ENCODE measurements at regions not wholly inside any gene's neighbourhood (a gene's known extent, or its start where the extent isn't known, plus 50 kb on each side); places are given as distances from the start of the nearest gene placed in this dataset.

- Histone ChIP-seq H2AK5ac (ENCODE audit: insufficient read length, low read length) (no peak overlapping the region), H2BK12ac (ENCODE audit: insufficient read length, low read depth, low read length) (no peak overlapping the region), H3K56ac (ENCODE audit: insufficient read length, low read depth, low read length) (no peak overlapping the region), H4K5ac (ENCODE audit: insufficient read length, low read depth, low read length) (no peak overlapping the region), H4K8ac (replicated peaks; ENCODE audit: insufficient read length, low read depth, low read length) (no peak overlapping the region), H4K91ac (ENCODE audit: insufficient read length, low read depth, low read length) (no peak overlapping the region), H3K79me2 (ENCODE audit: insufficient read depth, low read length) (no peaks in the 10 kb centered on the region), H3K18ac (ENCODE audit: insufficient read length, low read depth, low read length) (no peak overlapping the region), H3K4me2 (ENCODE audit: insufficient read depth, insufficient read length, low read length) (no peak overlapping the region), H4K20me1 (ENCODE audit: control insufficient read depth, insufficient read depth, insufficient read length) (no peaks in the 10 kb centered on the region), H2BK20ac (ENCODE audit: low read depth, low read length, poor library complexity, severe bottlenecking) (no peak overlapping the region), H3K23me2 (ENCODE audit: insufficient read length, low read depth, low read length, poor library complexity, severe bottlenecking) (no peaks in the 10 kb centered on the region), H3K79me1 (ENCODE audit: insufficient read depth, low read depth, low read length, poor library complexity, severe bottlenecking) (no peaks in the 10 kb centered on the region), H2BK120ac (ENCODE audit: low read depth, low read length, poor library complexity, severe bottlenecking) (no peak overlapping the region), H3K9ac (ENCODE audit: extremely low read depth, insufficient read length, low read length) (no peak overlapping the region), H3T11ph (ENCODE audit: low read length) (no peak overlapping the region), H3K23ac (ENCODE audit: insufficient read length, low read depth, low read length) (no peak overlapping the region), H2AFZ (ENCODE audit: low read length) (no peak overlapping the region), H2BK15ac (ENCODE audit: low read depth, low read length) (no peak overlapping the region), H3K14ac (ENCODE audit: insufficient read depth, low read length) (no peak overlapping the region), H3K4ac (ENCODE audit: low read depth, low read length) (no peak overlapping the region), H2BK5ac (ENCODE audit: insufficient read length, low read length) (no peak overlapping the region), H3K4me1 (ENCODE audit: insufficient read depth, low read length) (no peaks in the 10 kb centered on the region), H3K9me3 (ENCODE audit: control insufficient read depth, low read depth, low read length) (no peaks in the 10 kb centered on the region), H3K27me3 (ENCODE audit: insufficient read depth, low read length) (no peaks in the 10 kb centered on the region), H3K27ac (ENCODE audit: insufficient read length, low read depth, low read length) (no peak overlapping the region)
- Mint-ChIP-seq H3K27ac (no peak overlapping the region), H3K9me3 (no peaks in the 10 kb centered on the region), H3K36me3 (ENCODE audit: insufficient read depth in 1 of 3, low read depth in 3 of 3) (no peaks in the 10 kb centered on the region), H3K4me3 (no peak overlapping the region), H3K4me1 (peaks cover 7 to 10% of the 10 kb centered on the region in 2 experiments), H3K27me3 (ENCODE audit: low read depth) (peaks cover 5% of the 10 kb centered on the region)
- TF ChIP-seq CTCF (conservative IDR thresholded peaks at IDR 0.05): no peak
- DNase-seq: peak; percentile 17
- WGBS (ENCODE audit: extremely low coverage, insufficient read length, low lambda C conversion rate): no CpG with 5 or more reads among the region's 7 CpGs
These were observed 192.3 kb upstream of the GSC start for GRCh38 chr14:94962166-94962575.

Measured in H9 (cell line).